H9 (cell line): ENCODE measurements at regions not wholly inside any gene's neighbourhood (a gene's known extent, or its start where the extent isn't known, plus 50 kb on each side); places are given as distances from the start of the nearest gene placed in this dataset.

Experiments
- DNase-seq: peaks from one replicate; pipeline ENCODE4 v3.0.0-alpha.2; 2017
- H2AFZ ChIP-seq: one replicate; pipeline ENCODE4 v1.6.1; 2013; ENCODE audit warnings: mild to moderate bottlenecking, low read length, control low read depth, moderate library complexity
- H2AK5ac ChIP-seq: 2 replicates; pipeline ENCODE4 v1.6.1; 2013; ENCODE audit warnings: low read length, control low read depth, mixed read lengths; ENCODE audit not compliant: insufficient read length
- H2BK120ac ChIP-seq: one replicate; pipeline ENCODE4 v1.6.1; 2013; ENCODE audit warnings: low read depth, mild to moderate bottlenecking, low read length, control low read depth, inconsistent platforms; ENCODE audit not compliant: poor library complexity, severe bottlenecking
- H2BK12ac ChIP-seq: 2 replicates; pipeline ENCODE4 v1.6.1; 2013; ENCODE audit warnings: low read length, control low read depth, mixed read lengths, low read depth; ENCODE audit not compliant: insufficient read length
- H2BK15ac ChIP-seq: 2 replicates; pipeline ENCODE4 v1.6.1; 2013; ENCODE audit warnings: low read depth, low read length, control low read depth
- H2BK20ac ChIP-seq: one replicate; pipeline ENCODE4 v1.6.1; 2013; ENCODE audit warnings: low read depth, mild to moderate bottlenecking, low read length, control low read depth, inconsistent platforms; ENCODE audit not compliant: poor library complexity, severe bottlenecking
- H2BK5ac ChIP-seq: 2 replicates; pipeline ENCODE4 v1.6.1; 2013; ENCODE audit warnings: low read length, control low read depth, mixed read lengths; ENCODE audit not compliant: insufficient read length
- H3K14ac ChIP-seq: 2 replicates; pipeline ENCODE4 v1.6.1; 2013; ENCODE audit warnings: low read length, control low read depth; ENCODE audit not compliant: insufficient read depth
- H3K18ac ChIP-seq: 2 replicates; pipeline ENCODE4 v1.6.1; 2013; ENCODE audit warnings: low read depth, mild to moderate bottlenecking, mixed read lengths, low read length, control low read depth; ENCODE audit not compliant: insufficient read length
- H3K23ac ChIP-seq: 2 replicates; pipeline ENCODE4 v1.6.1; 2013; ENCODE audit warnings: low read length, control low read depth, mixed read lengths, low read depth; ENCODE audit not compliant: insufficient read length
- H3K23me2 ChIP-seq: 2 replicates; pipeline ENCODE4 v1.6.1; 2013; ENCODE audit warnings: low read depth, mild to moderate bottlenecking, mixed read lengths, low read length, control low read depth; ENCODE audit not compliant: insufficient read length, poor library complexity, severe bottlenecking
- H3K27ac ChIP-seq: 2 replicates; pipeline ENCODE4 v1.5.1; 2013; ENCODE audit warnings: low read length, control low read depth, mixed read lengths, low read depth; ENCODE audit not compliant: insufficient read length
- H3K27me3 ChIP-seq: 2 replicates; pipeline ENCODE4 v1.6.1; 2013; ENCODE audit warnings: low read length, control low read depth, inconsistent platforms; ENCODE audit not compliant: insufficient read depth
- H3K4ac ChIP-seq: 2 replicates; pipeline ENCODE4 v1.6.1; 2013; ENCODE audit warnings: low read depth, mild to moderate bottlenecking, control low read depth, inconsistent platforms, low read length, moderate library complexity
- H3K4me1 ChIP-seq: 2 replicates; pipeline ENCODE4 v1.6.1; 2013; ENCODE audit warnings: low read length, control low read depth, inconsistent platforms; ENCODE audit not compliant: insufficient read depth
- H3K4me2 ChIP-seq: 2 replicates; pipeline ENCODE4 v1.6.1; 2013; ENCODE audit warnings: low read length, control low read depth, mixed read lengths; ENCODE audit not compliant: insufficient read length, insufficient read depth
- H3K56ac ChIP-seq: 2 replicates; pipeline ENCODE4 v1.6.1; 2013; ENCODE audit warnings: low read depth, mild to moderate bottlenecking, mixed read lengths, low read length, control low read depth; ENCODE audit not compliant: insufficient read length
- H3K79me1 ChIP-seq: 2 replicates; pipeline ENCODE4 v1.6.1; 2013; ENCODE audit warnings: low read depth, mild to moderate bottlenecking, moderate library complexity, low read length, control low read depth, inconsistent platforms; ENCODE audit not compliant: insufficient read depth, poor library complexity, severe bottlenecking
- H3K79me2 ChIP-seq: 2 replicates; pipeline ENCODE4 v1.6.1; 2013; ENCODE audit warnings: low read length, control low read depth, inconsistent platforms; ENCODE audit not compliant: insufficient read depth
- H3K9ac ChIP-seq: 2 replicates; pipeline ENCODE4 v1.6.1; 2013; ENCODE audit warnings: low read length, control low read depth, mixed read lengths; ENCODE audit not compliant: insufficient read length; ENCODE audit errors: extremely low read depth
- H3K9me3 ChIP-seq: one replicate; pipeline ENCODE4 v1.6.1; 2013; ENCODE audit warnings: low read depth, low read length, inconsistent platforms; ENCODE audit not compliant: control insufficient read depth
- H3T11ph ChIP-seq: one replicate; pipeline ENCODE4 v1.6.1; 2013; ENCODE audit warnings: mild to moderate bottlenecking, low read length, control low read depth, inconsistent platforms
- H4K20me1 ChIP-seq: one replicate; pipeline ENCODE4 v1.6.1; 2013; ENCODE audit not compliant: control insufficient read depth, insufficient read length, insufficient read depth
- H4K5ac ChIP-seq: 2 replicates; pipeline ENCODE4 v1.6.1; 2013; ENCODE audit warnings: low read depth, mild to moderate bottlenecking, mixed read lengths, low read length, control low read depth; ENCODE audit not compliant: insufficient read length
- H4K8ac ChIP-seq: replicated peaks from 2 replicates; pipeline ENCODE4 v1.6.1; 2013; ENCODE audit warnings: low read length, control low read depth, mixed read lengths, low read depth; ENCODE audit not compliant: insufficient read length
- H4K91ac ChIP-seq: 2 replicates; pipeline ENCODE4 v1.6.1; 2013; ENCODE audit warnings: low read depth, mild to moderate bottlenecking, moderate library complexity, mixed read lengths, low read length, control low read depth; ENCODE audit not compliant: insufficient read length
- H3K27ac Mint-ChIP-seq, 3 experiments: 2 replicates in 2 of 3; 3 replicates in 1 of 3; pipeline ENCODE4 v1.8.0; 2020 to 2021; ENCODE audit warnings: mixed read lengths in 3 of 3, mild to moderate bottlenecking in 1 of 3, moderate library complexity in 1 of 3
- H3K27me3 Mint-ChIP-seq: 2 replicates; pipeline ENCODE4 v1.8.0; 2021; ENCODE audit warnings: low read depth, mild to moderate bottlenecking, moderate library complexity, mixed read lengths
- H3K36me3 Mint-ChIP-seq, 3 experiments: 2 replicates in 2 of 3; 3 replicates in 1 of 3; pipeline ENCODE4 v1.8.0; 2020 to 2021; ENCODE audit warnings: low read depth in 3 of 3, mixed read lengths in 3 of 3; ENCODE audit not compliant: insufficient read depth in 1 of 3
- H3K4me1 Mint-ChIP-seq, 2 experiments: 2 replicates each; pipeline ENCODE4 v1.8.0; 2020; ENCODE audit warnings: mixed read lengths in 2 of 2
- H3K4me3 Mint-ChIP-seq, 2 experiments: 2 replicates in 1 of 2; 3 replicates in 1 of 2; pipeline ENCODE4 v1.8.0; 2020 to 2021; ENCODE audit warnings: mild to moderate bottlenecking in 2 of 2, mixed read lengths in 2 of 2, moderate library complexity in 1 of 2
- H3K9me3 Mint-ChIP-seq, 2 experiments: 2 replicates in 1 of 2; 3 replicates in 1 of 2; pipeline ENCODE4 v1.8.0; 2020; ENCODE audit warnings: mild to moderate bottlenecking in 2 of 2, mixed read lengths in 2 of 2, moderate library complexity in 1 of 2
- WGBS: extraction: QIAGEN DNeasy Blood & Tissue Kit; methylation state at CpG from one replicate; pipeline ENCODE4 v1.1.7; 2013; ENCODE audit warnings: missing lambda C conversion rate, low lambda C conversion rate, mixed read lengths; ENCODE audit not compliant: insufficient read length; ENCODE audit errors: extremely low coverage; 5-methylcytosine and 5-hydroxymethylcytosine counted together
- TF ChIP-seq, protein P1 (sequence below): fragments of 200-600 bp; sonication (generic); conservative IDR thresholded peaks from 3 replicates; pipeline ENCODE4 v1.8.0; 2021; ENCODE audit warnings: antibody characterized with exemption, mild to moderate bottlenecking

DNA sequence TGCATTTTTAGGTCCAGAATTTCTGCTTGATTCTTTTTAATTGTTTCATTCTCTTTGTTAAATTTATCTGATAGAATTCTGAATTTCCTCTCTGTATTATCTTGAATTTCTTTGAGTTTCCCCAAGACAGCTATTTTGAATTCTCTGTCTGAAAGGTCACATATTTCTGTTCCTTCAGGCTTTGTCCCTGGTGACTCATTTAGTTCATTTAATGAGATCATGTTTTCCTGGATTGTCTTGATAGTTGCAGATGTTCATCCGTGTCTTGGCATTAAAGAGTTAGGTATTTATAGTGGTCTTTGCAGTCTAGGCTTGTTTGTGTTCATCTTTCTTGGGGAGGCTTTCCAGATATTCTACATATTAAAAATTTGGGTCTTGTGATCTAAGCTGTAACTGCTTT, 694.8 kb upstream of the CCDC179 start:
- no peaks in the 10 kb centered on the region for H3K27me3 Mint-ChIP-seq

More for the DNA sequence above, 694.8 kb upstream of the CCDC179 start:
- no peaks in the 10 kb centered on the region for H3K23me2 ChIP-seq
- Mint-ChIP-seq H3K4me1 (peaks cover 3 to 5% of the 10 kb centered on the region in 2 experiments; a peak in 3 of 4 replicates), H3K36me3 (no peaks in the 10 kb centered on the region), H3K27ac (no peak overlapping the region), H3K9me3 (no peaks in the 10 kb centered on the region; a peak in 1 of 5 replicates), H3K4me3 (no peak overlapping the region)
- no peak overlapping the region for H3K4ac ChIP-seq
- H3T11ph ChIP-seq: no peak overlapping the region
- no peak overlapping the region for H3K27ac ChIP-seq
- no peak overlapping the region for H3K9ac ChIP-seq
- H3K9me3 ChIP-seq: no peaks in the 10 kb centered on the region
- H3K18ac ChIP-seq: no peak overlapping the region
- no peaks in the 10 kb centered on the region for H3K27me3 ChIP-seq
- H2BK12ac ChIP-seq: no peak overlapping the region
- H3K79me2 ChIP-seq: no peaks in the 10 kb centered on the region
- no peak overlapping the region for H3K4me2 ChIP-seq
- H2BK120ac ChIP-seq: no peak overlapping the region
- no peak overlapping the region for H4K8ac ChIP-seq
- no peak overlapping the region for H2AK5ac ChIP-seq
- no peaks in the 10 kb centered on the region for H4K20me1 ChIP-seq
- TF ChIP-seq, protein P1, sequence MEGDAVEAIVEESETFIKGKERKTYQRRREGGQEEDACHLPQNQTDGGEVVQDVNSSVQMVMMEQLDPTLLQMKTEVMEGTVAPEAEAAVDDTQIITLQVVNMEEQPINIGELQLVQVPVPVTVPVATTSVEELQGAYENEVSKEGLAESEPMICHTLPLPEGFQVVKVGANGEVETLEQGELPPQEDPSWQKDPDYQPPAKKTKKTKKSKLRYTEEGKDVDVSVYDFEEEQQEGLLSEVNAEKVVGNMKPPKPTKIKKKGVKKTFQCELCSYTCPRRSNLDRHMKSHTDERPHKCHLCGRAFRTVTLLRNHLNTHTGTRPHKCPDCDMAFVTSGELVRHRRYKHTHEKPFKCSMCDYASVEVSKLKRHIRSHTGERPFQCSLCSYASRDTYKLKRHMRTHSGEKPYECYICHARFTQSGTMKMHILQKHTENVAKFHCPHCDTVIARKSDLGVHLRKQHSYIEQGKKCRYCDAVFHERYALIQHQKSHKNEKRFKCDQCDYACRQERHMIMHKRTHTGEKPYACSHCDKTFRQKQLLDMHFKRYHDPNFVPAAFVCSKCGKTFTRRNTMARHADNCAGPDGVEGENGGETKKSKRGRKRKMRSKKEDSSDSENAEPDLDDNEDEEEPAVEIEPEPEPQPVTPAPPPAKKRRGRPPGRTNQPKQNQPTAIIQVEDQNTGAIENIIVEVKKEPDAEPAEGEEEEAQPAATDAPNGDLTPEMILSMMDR: no peak
- H3K4me1 ChIP-seq: no peaks in the 10 kb centered on the region
- H2AFZ ChIP-seq: no peak overlapping the region
- H2BK5ac ChIP-seq: no peak overlapping the region
- no peak for DNase-seq
- H3K14ac ChIP-seq: no peak overlapping the region
- H2BK20ac ChIP-seq: no peak overlapping the region
- H4K5ac ChIP-seq: no peak overlapping the region
- H3K56ac ChIP-seq: no peak overlapping the region
- no peak overlapping the region for H2BK15ac ChIP-seq
- no peak overlapping the region for H3K23ac ChIP-seq
- no peaks in the 10 kb centered on the region for H3K79me1 ChIP-seq
- WGBS: no CpG with 5 or more reads among the region's 1 CpG
- no peak overlapping the region for H4K91ac ChIP-seq
